GM19328 (cell line): ENCODE measurements at regions not wholly inside any gene's neighbourhood (a gene's known extent, or its start where the extent isn't known, plus 50 kb on each side); places are given as distances from the start of the nearest gene placed in this dataset.

ENCODE experiments used
- ATAC-seq: cut with Tn5 transposase; IDR thresholded peaks from one replicate; pipeline ENCODE4 v1.9.1; 2021; ENCODE audit warnings: mild to moderate bottlenecking, moderate library complexity; ENCODE audit not compliant: unreplicated experiment

GRCh38 chr10:131808370-131808930, 92.4 kb upstream of the PPP2R2D start:
- ATAC-seq: no peak

GRCh38 chr10:131810036-131810804, 90.6 kb upstream of the PPP2R2D start:
- ATAC-seq: no peak

GRCh38 chr10:131810805-131811629, 89.8 kb upstream of the PPP2R2D start:
- ATAC-seq: no peak

- no peak for ATAC-seq
Observed at GRCh38 chr10:131811630-131812403, 89.0 kb upstream of the PPP2R2D start.

- no peak for ATAC-seq
Observed at GRCh38 chr10:131812736-131813604, 87.8 kb upstream of the PPP2R2D start.

GRCh38 chr10:131814567-131815265, 86.1 kb upstream of the PPP2R2D start:
- no peak for ATAC-seq

- no peak for ATAC-seq
Observed at GRCh38 chr10:131815266-131816156, 85.3 kb upstream of the PPP2R2D start.

- ATAC-seq: no peak
Observed at GRCh38 chr10:131816157-131816775, 84.5 kb upstream of the PPP2R2D start.

GRCh38 chr10:131816941-131817700, 83.7 kb upstream of the PPP2R2D start:
- no peak for ATAC-seq

- ATAC-seq: no peak
Observed at GRCh38 chr10:131817866-131818509, 82.8 kb upstream of the PPP2R2D start.

GRCh38 chr10:131818510-131819234, 82.1 kb upstream of the PPP2R2D start:
- no peak for ATAC-seq

- ATAC-seq: no peak
Observed at GRCh38 chr10:131819241-131820072, 81.4 kb upstream of the PPP2R2D start.

- ATAC-seq: no peak
Observed at GRCh38 chr10:131820626-131821025, 80.2 kb upstream of the PPP2R2D start.

GRCh38 chr10:131821378-131822012, 79.3 kb upstream of the PPP2R2D start:
- no peak for ATAC-seq
